NCI-H2029 treated with DMSO at 0.1 percent for 48 hours (cell line): ENCODE measurements at regions not wholly inside any gene's neighbourhood (a gene's known extent, or its start where the extent isn't known, plus 50 kb on each side); places are given as distances from the start of the nearest gene placed in this dataset.

Experiments used
- DNase-seq: peaks from one replicate; lab custom pipeline; 2025; lab: John Stamatoyannopoulos, UW

- DNase-seq, result no peak
Observed at GRCh38 chr5:173557123-173557903, 59.1 kb downstream of the BOD1 start.

DNA sequence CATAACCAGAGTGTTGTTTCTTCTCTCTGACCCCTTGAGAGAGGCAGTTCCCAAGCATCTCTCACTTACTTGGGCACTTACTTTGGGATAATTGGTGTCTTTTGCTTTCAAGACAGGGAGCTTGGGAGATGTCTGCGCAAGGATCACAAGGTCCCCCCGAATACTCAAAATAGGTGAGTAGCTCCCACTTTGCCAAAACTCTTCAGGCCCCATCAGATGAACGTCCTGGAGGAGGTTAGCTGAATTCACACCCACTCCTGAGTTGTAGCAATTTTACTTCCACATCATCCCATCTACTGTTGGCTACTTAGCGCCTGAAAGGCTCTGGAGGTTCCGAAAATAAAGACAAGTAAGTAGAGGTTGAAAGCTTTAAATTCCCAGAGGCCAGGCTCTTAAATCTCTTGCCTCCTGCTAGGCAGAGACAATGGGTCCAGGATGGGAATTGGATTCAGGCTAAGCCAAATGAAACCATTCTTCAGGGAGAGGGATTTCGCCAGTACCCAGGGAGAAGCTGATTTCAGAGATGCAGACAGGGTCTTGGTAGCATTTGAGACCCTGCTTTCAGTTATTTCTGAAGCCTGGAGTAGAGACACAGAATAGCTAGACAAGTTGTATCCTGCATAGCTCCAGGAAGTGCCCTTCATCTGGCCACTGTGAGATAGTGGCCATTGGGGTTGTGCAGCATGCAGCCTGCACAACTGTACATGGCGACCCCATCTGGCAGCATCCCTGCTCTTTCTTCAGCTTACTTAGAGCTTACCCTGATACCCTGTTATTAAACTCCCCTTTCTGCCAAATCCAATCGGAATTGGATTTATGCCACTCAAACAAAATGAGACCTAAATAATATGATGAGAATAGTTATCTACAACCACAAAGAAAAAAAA lies 60.1 kb downstream of the BOD1 start:
- no peak for DNase-seq

DNA sequence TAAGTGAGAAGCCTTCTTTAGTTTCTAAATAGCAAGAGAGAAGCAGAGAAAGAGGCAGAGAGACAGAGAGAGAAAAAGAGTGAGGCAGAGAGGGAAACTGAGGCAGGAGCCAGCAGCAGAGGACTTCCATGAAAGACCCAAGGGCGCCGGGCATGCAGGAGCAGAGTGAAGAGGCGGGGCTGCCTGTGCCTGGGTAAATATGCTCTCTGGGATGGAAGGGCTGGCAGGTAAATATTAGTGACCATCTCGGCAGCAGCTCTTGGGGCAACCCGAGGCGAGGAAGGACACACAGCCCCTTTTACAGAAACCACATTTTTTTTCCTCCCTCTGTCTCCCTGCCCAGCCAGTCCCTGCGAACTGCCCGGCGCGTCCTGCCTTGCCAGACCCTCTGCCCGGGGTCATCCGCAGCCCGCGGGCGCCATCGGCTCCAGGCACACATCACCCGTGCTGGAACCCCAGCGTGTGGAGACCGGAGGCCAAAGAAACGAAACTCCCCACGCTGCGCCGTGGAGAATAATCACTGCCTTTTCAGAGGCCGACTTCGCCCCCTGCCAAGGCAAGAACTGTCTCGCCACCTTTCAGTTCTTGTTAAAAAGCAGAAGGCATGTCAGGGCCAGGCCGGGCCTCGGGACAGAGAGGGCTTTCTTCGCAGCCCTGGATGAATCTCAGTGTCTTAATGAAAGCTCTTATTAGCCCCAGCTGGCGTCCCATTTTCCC lies 61.3 kb downstream of the BOD1 start:
- DNase-seq, result no peak

DNA sequence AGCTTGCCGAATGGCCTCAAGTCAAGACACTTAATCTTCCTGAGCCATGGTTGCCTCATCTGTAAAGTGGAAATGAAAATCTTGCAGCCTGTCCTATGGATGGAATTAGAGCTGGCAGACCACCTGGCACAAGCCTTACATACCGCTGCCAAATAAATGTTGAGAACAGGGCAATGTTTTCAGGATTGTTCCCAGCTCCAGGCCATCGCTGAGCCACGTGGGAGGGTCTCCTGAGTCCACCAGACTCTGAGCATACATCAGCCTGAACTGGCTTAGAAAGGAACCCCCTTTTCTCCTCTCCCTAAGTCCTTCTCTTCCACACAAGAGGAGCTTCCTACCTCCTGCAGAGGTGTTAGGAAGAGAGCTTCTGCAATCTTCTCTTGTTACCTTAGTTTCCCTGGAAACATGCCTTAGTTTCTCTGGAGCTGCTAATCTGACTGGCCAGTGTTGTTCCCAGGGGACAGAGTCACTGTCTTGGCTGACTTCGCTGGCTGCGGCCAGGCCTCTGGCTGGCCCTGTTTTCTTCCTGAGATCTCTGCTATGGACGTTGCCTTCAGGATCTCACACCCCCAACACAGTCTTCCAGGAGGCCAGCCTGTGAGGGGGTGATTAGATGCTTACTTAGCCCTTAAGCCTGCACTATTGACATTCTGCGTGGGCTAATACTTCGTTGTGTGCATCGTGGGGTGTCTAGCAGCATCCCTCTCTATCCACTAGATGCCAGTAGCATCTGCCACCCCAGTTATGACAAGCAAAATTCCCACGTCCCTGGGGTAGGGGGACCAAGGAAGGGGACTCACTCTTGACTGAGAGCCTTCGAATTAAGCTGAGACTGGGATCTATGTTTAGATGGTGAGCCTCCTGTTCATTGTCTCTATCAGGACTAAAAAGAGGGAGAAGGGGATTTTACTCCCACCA lies 62.2 kb downstream of the BOD1 start:
- DNase-seq, result no peak

GRCh38 chr5:173550641-173551040 lies 65.8 kb downstream of the BOD1 start:
- no peak for DNase-seq

GRCh38 chr5:173549644-173550043 lies 66.8 kb downstream of the BOD1 start:
- DNase-seq, result no peak

GRCh38 chr5:173547579-173547978 lies 68.9 kb downstream of the BOD1 start:
- no peak for DNase-seq

DNA sequence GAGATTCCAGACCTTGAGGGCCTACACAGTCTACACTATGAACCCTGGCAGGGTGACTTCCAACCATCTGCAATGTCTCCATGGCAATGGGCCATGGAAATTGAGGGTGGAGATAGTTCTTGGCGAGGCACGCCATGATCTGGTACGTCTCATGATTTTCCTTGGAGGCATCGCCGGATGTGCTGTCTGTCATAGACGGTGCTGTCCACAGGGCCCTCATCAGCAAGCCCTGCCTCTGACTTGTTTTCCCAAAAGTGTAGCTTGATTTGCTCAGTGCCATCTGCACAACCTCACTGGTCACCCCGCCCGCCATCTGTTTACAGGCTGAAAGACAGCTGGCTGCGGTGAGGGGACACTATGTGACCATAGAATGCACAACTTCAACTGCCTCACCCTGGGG lies 73.5 kb downstream of the BOD1 start:
- no peak for DNase-seq

GRCh38 chr5:173542159-173542558 lies 74.3 kb downstream of the BOD1 start:
- DNase-seq, result no peak

DNA sequence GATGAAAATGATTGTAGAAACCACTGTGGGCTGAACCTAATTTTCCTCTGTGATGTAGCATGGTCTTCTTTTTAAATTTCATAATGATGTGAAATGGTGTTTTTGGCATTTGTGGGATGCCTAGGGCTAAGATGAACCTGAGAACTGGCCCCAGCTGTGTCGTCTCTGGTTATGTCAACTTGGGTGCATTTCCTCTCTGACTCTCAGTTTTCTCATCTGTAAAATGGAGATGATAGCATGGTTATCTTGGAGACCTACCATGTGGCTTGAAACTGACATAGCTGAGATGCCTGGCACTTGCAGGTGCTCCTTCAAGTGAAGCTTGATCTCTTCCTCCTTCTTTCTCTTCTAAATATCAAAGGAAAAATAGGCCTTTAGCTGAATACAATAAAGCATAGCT lies 77.8 kb downstream of the BOD1 start:
- DNase-seq, result no peak

DNA sequence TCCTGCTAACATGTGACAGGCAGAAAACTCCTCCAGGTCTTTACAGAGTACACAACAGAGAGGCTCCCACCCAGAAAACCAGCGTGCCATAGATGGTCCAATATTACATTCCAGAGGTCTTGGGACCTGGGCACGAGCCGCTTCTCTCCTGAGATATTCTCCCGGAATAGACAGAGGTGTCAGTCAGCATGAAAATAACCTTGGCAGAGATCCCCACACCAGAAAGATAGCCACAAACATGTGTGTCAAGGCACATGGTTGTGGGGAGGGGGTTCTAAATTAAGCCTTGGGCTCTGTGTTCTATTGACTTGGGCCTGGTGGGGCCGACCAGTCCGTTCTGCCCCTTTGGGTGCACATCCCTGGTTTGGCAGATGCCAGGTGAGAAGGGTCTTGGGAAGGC lies 78.4 kb downstream of the BOD1 start:
- DNase-seq, result no peak

DNA sequence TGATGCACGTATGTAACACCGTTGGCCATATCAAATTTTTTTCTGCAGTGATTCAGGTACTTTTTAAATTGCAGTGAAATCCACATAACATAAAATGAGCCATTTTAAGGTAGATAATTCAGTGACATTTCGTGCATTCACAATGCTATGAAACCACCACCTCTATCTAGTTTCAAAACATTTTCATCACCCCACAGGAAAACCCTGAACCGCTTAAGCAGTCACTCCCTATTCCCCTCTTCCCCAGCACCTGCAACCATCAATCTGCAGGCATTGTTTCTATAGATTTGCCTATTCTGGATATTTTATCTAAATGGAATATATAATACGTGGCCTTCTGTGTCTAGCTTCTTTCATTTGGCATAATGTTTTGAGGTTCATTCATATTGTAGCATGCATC lies 79.2 kb downstream of the BOD1 start:
- DNase-seq, result no peak

- DNase-seq, result no peak
Observed at GRCh38 chr5:173535976-173536639, 80.3 kb downstream of the BOD1 start.

GRCh38 chr5:173535166-173535975 lies 81.1 kb downstream of the BOD1 start:
- DNase-seq, result no peak

- DNase-seq, result no peak
Observed at GRCh38 chr5:173534664-173535063, 81.8 kb downstream of the BOD1 start.

DNA sequence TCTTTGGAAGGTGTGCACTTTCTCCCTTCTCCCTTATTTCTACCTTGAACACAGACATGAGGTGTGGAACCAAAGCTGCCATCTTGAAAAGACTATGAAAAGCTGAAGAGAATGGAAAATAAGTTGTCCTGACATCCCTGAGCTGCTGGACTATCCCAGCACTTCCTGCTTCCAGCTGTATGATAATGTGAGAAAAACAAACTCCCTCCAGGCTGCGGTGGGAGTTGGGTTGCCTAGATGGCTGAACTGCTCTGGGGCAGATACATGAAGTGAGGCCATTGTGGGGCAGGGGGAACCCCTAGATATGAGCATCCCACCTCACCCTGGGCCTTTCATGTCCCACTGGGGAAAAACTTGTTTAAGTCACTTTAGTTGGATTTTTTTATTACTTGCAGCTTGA lies 82.4 kb downstream of the BOD1 start:
- no peak for DNase-seq

DNA sequence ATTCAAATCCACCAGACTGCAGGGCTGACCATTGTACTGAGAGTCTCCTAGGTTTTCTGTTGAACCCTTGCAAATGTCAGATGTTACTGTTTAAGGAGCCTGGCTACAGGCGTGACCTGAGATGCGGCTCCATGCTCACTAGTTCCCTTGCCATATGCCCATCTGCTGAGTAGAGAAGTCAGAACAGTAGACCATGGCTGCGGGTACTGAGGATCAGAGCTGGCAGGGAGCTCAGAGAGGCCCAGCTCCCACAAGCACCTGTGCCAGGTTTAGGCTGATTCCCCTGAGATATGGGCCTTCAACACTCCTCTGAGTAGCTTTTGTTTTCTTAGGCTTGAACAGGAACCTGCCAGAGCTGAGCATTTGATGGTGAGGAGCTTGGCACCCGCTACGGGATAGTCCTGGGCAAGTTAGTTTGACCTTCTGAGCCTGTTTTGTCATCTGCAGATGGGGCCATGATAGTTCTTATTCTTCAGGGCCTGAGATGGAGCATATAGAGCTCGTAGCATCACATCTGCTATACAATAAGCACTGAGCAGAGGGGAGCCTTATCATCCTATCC lies 83.7 kb downstream of the BOD1 start:
- no peak for DNase-seq

- DNase-seq, result no peak
Observed at GRCh38 chr5:173531863-173532262, 84.6 kb downstream of the BOD1 start.

DNA sequence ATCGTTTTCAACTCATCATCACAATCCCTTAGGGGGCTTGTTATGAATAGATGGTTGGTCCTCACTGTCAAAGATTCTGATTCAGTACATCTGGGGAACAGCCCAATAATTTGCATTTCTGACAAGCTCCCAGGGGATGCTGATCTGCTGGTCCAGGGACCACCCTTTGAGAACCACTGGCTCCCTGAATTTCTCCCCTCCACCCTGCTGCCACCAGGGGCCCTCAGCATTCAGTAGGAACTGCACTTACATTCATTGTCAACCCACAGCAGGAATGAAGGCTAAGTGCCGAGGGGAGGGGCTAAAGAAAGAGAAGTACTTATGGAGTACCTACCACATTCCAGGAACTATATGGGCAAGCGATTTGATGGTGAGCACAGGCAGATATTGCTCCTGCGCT lies 85.9 kb downstream of the BOD1 start:
- no peak for DNase-seq

DNA sequence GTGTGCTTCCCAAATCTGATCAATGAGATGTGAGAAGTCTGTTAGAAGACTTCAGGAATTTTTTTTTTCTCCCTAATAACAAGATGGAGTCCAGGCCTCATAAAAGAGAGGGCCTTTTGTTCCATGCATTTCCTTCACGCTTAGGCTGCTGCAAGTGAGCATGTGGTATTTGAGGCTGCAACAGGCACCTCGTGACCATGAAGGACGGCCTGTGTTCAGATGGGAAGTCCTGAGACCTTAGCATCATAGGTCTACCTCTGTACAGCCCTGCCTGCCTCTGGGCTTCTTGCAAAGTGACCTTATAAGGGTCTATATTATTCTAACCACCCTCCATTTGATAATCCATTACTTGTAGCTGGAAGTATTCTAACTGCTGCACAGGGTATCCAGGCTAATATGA lies 86.6 kb downstream of the BOD1 start:
- DNase-seq, result no peak
